Nephron progenitor cell (in vitro differentiated cells): ENCODE measurements at regions not wholly inside any gene's neighbourhood (a gene's known extent, or its start where the extent isn't known, plus 50 kb on each side); places are given as distances from the start of the nearest gene placed in this dataset.

Experiments
- DNase-seq: peaks from one replicate; pipeline ENCODE4 v3.0.0; 2021
- H3K27ac Mint-ChIP-seq: 2 replicates; pipeline ENCODE4 v1.8.0; 2021; ENCODE audit warnings: mild to moderate bottlenecking, moderate library complexity, mixed read lengths
- H3K27me3 Mint-ChIP-seq: 2 replicates; pipeline ENCODE4 v1.8.0; 2021; ENCODE audit warnings: mild to moderate bottlenecking, low read depth, mixed read lengths; ENCODE audit not compliant: poor library complexity
- H3K36me3 Mint-ChIP-seq: 2 replicates; pipeline ENCODE4 v1.8.0; 2021; ENCODE audit warnings: low read depth, mixed read lengths
- H3K4me1 Mint-ChIP-seq: 2 replicates; pipeline ENCODE4 v1.8.0; 2021; ENCODE audit warnings: mixed read lengths
- H3K4me3 Mint-ChIP-seq: 2 replicates; pipeline ENCODE4 v1.8.0; 2021; ENCODE audit warnings: mild to moderate bottlenecking, moderate library complexity, mixed read lengths
- H3K9me3 Mint-ChIP-seq: 2 replicates; pipeline ENCODE4 v1.8.0; 2021; ENCODE audit warnings: mild to moderate bottlenecking, moderate library complexity, mixed read lengths
- CTCF ChIP-seq: fragments of 200-600 bp; sonication (generic); IDR thresholded peaks from 2 replicates; pipeline ENCODE4 v1.5.0; 2021; ENCODE audit warnings: antibody characterized with exemption

- no peak for TF ChIP-seq CTCF
- H3K36me3 Mint-ChIP-seq, result no peaks in the 10 kb centered on the region
- no peak overlapping the region for H3K27ac Mint-ChIP-seq
- no peak overlapping the region for H3K4me3 Mint-ChIP-seq
- no peaks in the 10 kb centered on the region for H3K4me1 Mint-ChIP-seq
- no peak for DNase-seq
- peaks cover 20% of the 10 kb centered on the region for H3K27me3 Mint-ChIP-seq
- no peaks in the 10 kb centered on the region for H3K9me3 Mint-ChIP-seq
Measured at GRCh38 chr10:130543794-130544193, 407.6 kb downstream of the GLRX3 start.

DNA sequence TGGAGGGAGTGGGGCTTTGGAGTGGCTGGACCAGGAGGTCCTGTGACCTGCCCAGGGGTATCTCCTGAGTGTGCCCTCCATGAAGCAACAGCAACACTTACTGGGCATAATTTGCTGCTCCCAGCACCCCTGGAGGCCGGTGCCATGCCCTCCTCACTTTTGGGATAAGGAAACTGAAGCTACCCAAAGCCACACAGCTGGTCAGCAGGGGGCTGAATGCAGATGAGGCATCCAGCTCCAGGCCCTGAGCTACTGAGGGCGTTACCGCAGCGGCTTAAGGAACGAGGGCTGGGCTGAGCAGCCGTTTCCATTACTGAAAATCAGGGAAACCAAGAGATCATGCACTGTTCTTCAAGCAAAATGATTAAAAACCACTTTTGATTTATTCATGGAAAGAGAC lies 408.9 kb downstream of the GLRX3 start:
- no peak for TF ChIP-seq CTCF

DNA sequence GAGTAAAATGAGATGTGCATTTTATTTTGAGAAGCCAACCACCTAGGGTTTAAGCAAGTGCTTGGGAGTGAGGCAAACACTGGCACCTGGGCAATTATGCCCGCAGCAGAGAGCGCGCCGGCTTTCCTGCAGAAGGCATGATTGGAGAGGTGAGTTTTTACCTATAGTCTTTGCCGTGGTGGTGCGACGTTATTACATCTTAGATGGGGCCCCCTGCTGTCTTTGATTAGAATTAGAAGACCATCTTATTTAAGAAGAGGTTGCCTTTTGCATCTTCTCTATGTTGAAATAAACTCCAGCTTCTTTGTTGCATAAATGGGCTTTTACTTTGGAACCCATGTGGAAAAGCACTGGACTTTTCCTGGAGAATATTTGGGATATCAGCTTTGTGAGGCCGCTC lies 409.5 kb downstream of the GLRX3 start:
- Mint-ChIP-seq H3K4me1 (no peaks in the 10 kb centered on the region), H3K9me3 (no peaks in the 10 kb centered on the region), H3K36me3 (no peaks in the 10 kb centered on the region), H3K4me3 (no peak overlapping the region), H3K27me3 (peaks cover 24% of the 10 kb centered on the region), H3K27ac (no peak overlapping the region)
- no peak for DNase-seq
- TF ChIP-seq CTCF, result no peak

More for the DNA sequence above, 408.9 kb downstream of the GLRX3 start:
- Mint-ChIP-seq H3K27ac (no peak overlapping the region), H3K9me3 (no peaks in the 10 kb centered on the region), H3K36me3 (no peaks in the 10 kb centered on the region), H3K4me3 (no peak overlapping the region), H3K4me1 (no peaks in the 10 kb centered on the region), H3K27me3 (peaks cover 20% of the 10 kb centered on the region)
- no peak for DNase-seq

DNA sequence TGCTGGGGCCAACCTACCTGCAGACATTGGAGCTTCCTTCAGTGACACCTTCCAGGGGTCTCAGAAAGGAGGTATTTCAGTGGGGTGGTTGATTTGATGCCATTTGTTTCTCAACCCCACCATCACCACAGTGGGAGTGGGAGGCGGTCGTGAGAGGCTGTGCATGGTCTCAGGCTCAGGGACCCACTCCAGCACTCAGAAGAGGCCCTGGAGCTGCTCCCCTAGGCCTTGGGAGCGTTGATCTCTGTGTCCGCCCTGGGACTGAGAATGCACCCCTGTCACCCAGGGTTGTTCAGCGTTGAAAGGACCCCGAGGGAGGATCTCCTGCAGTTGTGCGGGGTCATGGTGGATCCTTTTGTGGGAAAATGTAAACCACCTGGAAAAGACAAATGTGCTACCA lies 410.6 kb downstream of the GLRX3 start:
- H3K4me1 Mint-ChIP-seq, result no peaks in the 10 kb centered on the region
- no peak overlapping the region for H3K27ac Mint-ChIP-seq
- H3K36me3 Mint-ChIP-seq, result no peaks in the 10 kb centered on the region
- DNase-seq, result no peak
- no peak for TF ChIP-seq CTCF
- peaks cover 27% of the 10 kb centered on the region for H3K27me3 Mint-ChIP-seq
- no peak overlapping the region for H3K4me3 Mint-ChIP-seq
- no peaks in the 10 kb centered on the region for H3K9me3 Mint-ChIP-seq

- no peaks in the 10 kb centered on the region for H3K36me3 Mint-ChIP-seq
- H3K27me3 Mint-ChIP-seq, result peaks cover 27% of the 10 kb centered on the region
- peak; percentile 13 for TF ChIP-seq CTCF
- H3K4me3 Mint-ChIP-seq, result no peak overlapping the region
- DNase-seq, result no peak
- H3K27ac Mint-ChIP-seq, result no peak overlapping the region
- no peaks in the 10 kb centered on the region for H3K4me1 Mint-ChIP-seq
- H3K9me3 Mint-ChIP-seq, result no peaks in the 10 kb centered on the region
Measured at GRCh38 chr10:130547368-130547767, 411.2 kb downstream of the GLRX3 start.

- Mint-ChIP-seq H3K4me1 (peaks cover 14% of the 10 kb centered on the region), H3K27me3 (peaks cover 32% of the 10 kb centered on the region), H3K4me3 (no peak overlapping the region), H3K27ac (no peak overlapping the region), H3K9me3 (no peaks in the 10 kb centered on the region), H3K36me3 (no peaks in the 10 kb centered on the region)
- no peak for TF ChIP-seq CTCF
- DNase-seq, result no peak
Measured at GRCh38 chr10:130550952-130551674, 414.9 kb downstream of the GLRX3 start.
